GM19397 (cell line): ENCODE measurements at regions not wholly inside any gene's neighbourhood (a gene's known extent, or its start where the extent isn't known, plus 50 kb on each side); places are given as distances from the start of the nearest gene placed in this dataset.

Experiments
- ATAC-seq: cut with Tn5 transposase; IDR thresholded peaks from one replicate; pipeline ENCODE4 v1.9.1; 2021; ENCODE audit warnings: mild to moderate bottlenecking, moderate library complexity; ENCODE audit not compliant: unreplicated experiment

GRCh38 chr3:23075496-23075895 lies 127.6 kb upstream of the UBE2E2 start:
- no peak for ATAC-seq

GRCh38 chr3:23076437-23076836 lies 126.7 kb upstream of the UBE2E2 start:
- no peak for ATAC-seq

DNA sequence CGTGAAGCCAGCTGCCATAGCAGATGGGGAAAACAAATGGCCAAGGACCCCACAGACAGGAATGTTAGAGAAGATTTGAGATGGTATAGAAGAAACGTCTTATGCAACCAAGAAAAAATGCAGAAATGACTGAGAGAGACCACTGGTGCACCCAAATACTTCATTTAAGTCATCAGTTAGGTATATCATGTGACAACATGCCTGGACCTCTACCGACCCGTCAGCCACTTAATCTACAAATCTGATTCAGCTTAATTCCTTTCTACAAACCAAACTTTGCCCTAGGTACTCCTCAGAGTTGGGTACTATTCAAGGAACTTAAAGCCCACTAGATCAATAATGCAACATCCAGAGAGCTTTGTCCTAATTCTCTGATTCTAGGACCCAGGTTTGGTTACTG lies 126.0 kb upstream of the UBE2E2 start:
- no peak for ATAC-seq

DNA sequence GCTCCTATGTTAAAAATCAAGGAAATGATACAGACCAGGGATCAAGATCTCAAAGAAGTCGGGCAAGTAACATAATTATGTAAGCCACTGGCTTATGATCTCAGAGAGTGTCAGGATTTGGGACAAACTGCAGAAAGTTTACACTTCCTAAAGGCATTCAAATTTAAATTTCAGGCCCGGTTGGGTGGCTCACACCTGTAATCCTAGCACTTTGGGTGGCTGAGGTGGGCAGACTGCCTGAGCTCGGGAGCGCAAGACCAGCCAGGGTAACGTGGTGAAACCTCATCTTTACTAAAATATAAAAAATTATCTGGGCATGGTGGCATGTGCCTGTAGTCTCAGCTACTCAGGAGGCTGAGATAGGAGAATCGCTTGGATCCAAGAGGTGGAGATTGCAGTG lies 124.4 kb upstream of the UBE2E2 start:
- no peak for ATAC-seq

DNA sequence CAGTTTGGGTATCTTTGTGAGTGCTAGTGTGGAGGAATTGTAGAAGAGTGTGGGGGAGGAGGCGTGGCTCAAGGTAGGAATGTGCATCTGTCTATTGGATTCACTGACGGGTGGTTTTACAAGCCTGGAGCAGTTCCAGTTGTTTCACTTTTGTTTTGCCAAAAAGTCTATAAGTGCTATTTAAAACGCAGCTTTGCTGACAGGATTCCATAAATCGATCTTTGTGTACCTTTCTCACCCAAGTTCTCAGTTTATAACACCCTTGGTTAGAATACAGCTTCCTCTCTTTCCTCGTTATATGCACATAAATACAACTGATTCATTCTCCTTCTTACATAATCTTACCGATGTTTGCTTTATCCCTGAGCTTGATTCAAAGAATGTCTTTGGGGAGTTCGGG lies 123.2 kb upstream of the UBE2E2 start:
- ATAC-seq: no peak

- ATAC-seq: no peak
These were observed 119.4 kb upstream of the UBE2E2 start for GRCh38 chr3:23083701-23084100.

DNA sequence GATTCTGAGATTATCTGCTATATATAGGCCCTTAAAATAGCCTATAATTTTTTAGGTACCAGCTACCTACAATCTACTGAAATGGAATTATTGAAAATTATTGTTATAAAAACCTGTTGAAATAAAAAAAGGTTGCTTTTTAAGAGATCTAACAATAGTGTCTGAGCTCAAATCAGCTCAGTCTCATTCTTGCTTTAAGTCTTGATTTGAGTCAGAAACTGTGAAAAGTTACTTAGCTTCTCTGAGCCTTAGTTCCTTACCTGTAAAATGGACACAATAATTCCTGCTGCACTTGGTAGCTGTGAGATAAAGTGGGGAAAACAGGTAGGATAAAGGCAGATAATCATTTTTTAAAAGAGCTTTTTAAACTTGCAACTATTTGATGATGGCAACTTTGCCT lies 118.8 kb upstream of the UBE2E2 start:
- ATAC-seq: no peak

DNA sequence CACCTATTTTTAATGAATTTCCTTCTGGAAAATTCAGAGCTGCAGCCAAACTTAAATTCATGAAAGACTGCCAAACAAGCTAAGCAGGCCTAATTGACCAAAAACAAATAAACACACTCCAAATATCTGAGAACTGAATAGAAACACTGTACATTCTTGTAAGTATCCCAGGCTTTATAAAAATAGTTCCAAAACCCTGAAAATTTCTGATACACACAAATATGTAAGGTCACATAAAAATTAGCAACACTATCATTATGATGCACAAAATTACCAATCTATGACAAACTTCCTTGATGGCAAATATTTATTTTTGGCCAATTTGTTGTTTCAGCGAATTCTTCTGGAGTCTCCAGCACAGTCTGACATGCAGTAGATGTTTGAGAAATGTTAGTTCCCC lies 117.9 kb upstream of the UBE2E2 start:
- ATAC-seq: no peak

DNA sequence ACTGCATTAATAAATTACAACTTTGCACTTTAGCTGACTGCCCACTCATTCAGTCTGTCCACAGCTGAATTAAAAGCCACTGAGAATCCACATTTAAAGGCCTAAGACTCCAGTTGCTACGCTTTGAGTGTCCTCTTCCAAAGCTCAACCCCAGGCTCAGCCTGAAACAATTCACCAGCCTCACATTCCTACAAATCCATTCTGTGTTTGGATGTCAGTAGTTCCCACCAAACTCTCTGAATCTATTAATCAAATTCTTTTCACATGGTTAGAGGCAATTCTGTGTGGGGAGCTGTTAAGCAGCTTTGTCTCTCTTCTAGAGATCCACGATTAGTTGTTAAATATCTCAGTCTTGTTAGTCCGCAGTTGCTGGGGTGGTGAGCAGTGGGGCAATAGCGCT lies 116.8 kb upstream of the UBE2E2 start:
- no peak for ATAC-seq

DNA sequence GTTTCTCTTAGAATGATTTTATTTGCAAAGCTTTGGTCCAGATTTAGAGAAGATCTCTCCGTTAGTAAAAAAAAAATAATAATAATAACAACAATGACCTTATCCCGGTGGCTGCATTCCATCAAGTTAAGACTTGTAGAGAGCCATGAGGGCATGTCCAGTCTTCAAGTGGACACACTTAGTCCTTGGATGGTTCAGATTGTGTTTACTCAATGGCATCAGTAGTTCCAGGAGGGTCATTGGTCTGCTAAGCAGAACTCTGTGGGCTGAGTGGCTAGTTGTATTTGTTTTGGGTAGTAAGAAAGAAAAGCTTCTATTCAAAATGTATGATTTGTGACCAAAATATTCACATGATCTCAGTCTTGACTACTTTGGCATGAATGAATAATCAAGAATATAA lies 116.3 kb upstream of the UBE2E2 start:
- no peak for ATAC-seq

DNA sequence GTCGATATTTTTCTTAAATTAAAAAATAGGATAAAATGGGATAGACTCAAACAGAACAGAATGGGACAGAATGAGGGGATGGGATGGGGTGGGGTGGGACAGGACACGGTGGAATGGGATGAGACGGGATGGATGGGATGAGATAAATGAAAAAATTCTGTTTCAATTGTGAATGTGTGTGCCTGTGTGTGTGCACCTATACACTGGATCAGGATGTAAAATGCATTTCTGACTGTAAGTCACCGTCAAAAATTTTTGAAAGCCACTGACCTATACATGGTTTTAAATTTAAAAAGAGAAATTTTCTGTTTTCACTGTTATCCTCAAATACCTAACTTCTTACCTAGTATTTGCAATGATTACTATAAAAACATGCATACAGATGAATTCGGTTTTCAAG lies 108.7 kb upstream of the UBE2E2 start:
- ATAC-seq: no peak

DNA sequence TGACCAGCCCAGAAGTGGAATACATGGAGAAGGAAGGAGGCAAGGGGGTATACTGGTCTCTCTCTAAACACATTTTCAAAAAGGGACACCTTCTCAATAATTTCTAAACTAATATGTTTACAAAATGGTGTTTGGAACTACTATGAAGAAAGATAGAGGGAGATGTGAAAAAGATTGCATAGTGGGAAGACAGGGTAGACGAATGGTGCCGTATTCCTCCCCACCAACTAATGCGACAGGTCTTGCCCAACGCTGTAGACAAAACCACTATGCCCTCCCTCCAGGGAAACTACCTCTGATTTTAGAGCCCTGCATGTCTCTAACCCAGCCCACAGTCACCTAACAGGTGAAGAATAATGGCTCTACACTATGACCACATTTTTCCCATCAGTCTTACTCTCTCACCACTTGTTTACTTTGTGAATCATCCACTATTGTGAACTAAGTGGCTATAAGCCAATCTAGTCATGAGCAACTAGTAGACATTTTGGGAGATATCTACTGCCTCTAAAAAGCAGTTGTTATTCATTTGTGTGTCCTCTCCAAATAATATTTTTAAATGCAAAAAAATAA lies 108.2 kb upstream of the UBE2E2 start:
- no peak for ATAC-seq

DNA sequence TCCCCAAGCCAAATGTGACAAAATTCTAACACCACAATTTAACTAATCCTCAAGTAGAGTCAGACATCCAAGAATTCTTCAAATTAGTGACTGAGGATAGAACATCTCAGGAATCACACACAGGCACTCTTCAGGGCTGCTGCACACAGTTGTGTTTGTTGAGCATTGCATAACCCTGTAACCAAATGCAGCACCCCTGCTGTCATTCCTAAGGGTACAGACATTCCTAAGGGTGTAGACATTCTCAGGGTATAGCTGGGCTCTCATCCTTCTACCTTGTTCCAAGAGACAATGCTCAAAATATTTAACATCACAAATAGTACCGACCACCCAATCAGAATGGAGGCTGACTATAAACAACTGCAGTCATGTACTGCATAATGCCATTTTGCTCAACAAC lies 107.1 kb upstream of the UBE2E2 start:
- ATAC-seq: no peak

GRCh38 chr3:23099021-23099420 lies 104.1 kb upstream of the UBE2E2 start:
- no peak for ATAC-seq

DNA sequence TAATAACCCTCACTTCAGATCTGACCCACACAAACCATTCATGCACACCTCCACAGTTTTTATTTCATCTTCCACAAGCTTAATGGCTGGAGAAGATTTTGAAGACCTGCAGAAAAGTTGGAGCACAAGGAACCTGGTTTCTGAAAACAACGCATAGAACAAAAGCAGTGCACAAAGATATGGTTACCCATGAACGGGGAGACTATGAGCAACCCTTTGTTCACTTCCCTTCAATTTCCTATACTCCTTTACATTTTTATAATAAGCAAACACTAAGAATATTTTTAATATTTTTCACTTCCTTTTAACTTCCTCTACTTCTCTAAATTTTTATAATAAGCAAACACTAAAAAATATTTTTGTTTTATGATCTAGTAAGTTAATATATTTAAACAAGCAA lies 103.5 kb upstream of the UBE2E2 start:
- no peak for ATAC-seq

GRCh38 chr3:23100106-23100505 lies 103.0 kb upstream of the UBE2E2 start:
- ATAC-seq: no peak

GRCh38 chr3:23103764-23104163 lies 99.4 kb upstream of the UBE2E2 start:
- ATAC-seq: no peak

- no peak for ATAC-seq
These were observed 98.1 kb upstream of the UBE2E2 start for GRCh38 chr3:23105048-23105447.

DNA sequence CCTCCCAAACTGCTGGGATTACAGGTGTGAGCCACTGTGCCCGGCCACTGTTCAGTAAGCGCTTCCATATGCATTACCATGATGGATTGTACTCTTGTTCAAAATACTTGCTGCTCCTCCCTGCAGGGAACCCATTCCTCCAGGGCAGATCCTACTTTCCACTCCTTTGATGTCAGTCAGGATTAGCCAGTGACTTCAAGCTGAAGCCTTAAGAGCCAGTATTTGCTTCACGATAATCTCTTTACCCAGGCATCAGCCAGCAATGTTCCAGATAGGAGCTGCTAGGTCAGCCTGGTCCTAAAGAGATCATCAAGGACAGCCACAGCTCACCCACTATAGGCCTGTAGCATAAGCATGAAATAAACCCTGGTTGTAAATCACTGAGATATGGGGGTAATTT lies 96.5 kb upstream of the UBE2E2 start:
- ATAC-seq: no peak

DNA sequence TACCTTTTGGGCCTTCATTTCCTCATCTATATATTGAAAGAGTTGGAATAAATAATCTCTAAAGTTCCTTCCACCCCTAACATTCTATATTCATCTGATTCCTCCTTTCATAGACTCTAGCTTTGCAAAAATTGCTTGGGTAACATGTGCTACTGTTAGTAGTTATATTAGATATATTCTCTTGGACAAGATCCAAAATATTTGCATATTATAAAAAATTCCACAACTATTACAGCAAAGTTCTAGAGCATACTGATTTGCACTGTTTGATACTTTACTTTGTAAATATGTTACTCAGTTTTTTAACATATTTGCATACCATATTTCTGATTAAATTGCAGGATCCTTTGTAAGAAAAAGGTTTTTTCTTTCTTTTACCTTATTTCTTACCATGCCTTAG lies 95.9 kb upstream of the UBE2E2 start:
- no peak for ATAC-seq

DNA sequence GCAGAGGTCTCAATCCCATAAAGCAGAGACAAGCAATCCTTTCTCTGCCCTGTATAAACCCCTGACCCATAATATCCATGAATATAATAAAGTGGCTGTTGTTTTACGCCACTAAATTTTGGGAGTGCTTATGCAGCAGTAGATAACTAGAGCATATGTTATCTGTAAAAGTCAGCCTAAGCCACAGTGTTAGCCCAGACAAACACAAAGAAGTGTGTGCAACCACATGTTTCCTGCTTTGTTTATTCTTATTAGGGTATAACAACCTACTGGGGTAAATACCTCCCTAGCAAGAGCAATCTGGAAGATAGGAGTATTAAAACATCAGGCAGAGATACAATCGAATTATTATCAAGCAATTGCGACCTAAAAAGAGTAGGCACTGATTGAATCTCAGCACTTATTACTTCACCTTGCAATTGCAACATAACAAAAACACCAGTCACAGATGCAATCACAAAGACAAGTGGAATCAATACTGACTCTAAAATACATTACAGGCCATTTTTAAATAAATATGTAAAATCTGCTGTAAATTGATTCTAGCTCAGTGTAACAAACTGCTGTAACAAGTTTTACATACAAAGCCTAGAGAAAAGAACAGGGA lies 94.6 kb upstream of the UBE2E2 start:
- no peak for ATAC-seq

- ATAC-seq: no peak
These were observed 91.8 kb upstream of the UBE2E2 start for GRCh38 chr3:23111286-23111685.

DNA sequence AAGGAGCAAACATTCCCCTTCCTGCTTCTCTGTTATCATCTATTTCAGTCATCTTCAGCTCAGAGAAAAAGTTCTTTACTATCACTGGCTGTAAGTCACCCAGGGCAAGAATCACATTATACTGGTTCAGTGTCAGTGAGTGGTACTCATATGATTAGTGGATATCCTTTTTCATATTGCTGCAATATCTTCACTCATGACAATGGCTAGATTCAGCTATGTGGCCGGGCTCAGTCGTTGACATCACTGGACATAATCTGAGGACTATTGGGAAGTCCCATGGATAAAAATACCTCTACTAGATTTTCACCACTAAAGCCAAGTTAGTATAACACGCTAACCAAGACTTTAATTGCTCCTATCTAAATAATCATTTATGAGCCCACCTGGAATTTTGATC lies 91.3 kb upstream of the UBE2E2 start:
- no peak for ATAC-seq
